HEK293T (cell line): ENCODE measurements at regions not wholly inside any gene's neighbourhood (a gene's known extent, or its start where the extent isn't known, plus 50 kb on each side); places are given as distances from the start of the nearest gene placed in this dataset.

Source experiments
- ARNT ChIP-seq: fragments of 450-650 bp; IDR thresholded peaks from 2 replicates; pipeline ENCODE4 v1.6.1; 2017; ENCODE audit warnings: mild to moderate bottlenecking
- BHLHE40 ChIP-seq: fragments of 450-650 bp; IDR thresholded peaks from 2 replicates; pipeline ENCODE4 v1.6.1; 2016; ENCODE audit warnings: mild to moderate bottlenecking, moderate library complexity, borderline replicate concordance
- ELF4 ChIP-seq: fragments of 450-650 bp; IDR thresholded peaks from 2 replicates; pipeline ENCODE4 v1.6.1; 2017; ENCODE audit warnings: antibody characterized with exemption
- FOXK2 ChIP-seq: fragments of 450-650 bp; IDR thresholded peaks from 2 replicates; pipeline ENCODE4 v1.6.1; 2016; ENCODE audit warnings: mild to moderate bottlenecking
- FOXM1 ChIP-seq: fragments of 450-650 bp; IDR thresholded peaks from 2 replicates; pipeline ENCODE4 v1.6.1; 2017; ENCODE audit warnings: mild to moderate bottlenecking, borderline replicate concordance
- NFRKB ChIP-seq: fragments of 450-650 bp; IDR thresholded peaks from 2 replicates; pipeline ENCODE4 v1.6.1; 2016; ENCODE audit warnings: mild to moderate bottlenecking, moderate library complexity
- SP1 ChIP-seq: fragments of 450-650 bp; IDR thresholded peaks from 2 replicates; pipeline ENCODE4 v1.6.1; 2017

- no peak for TF ChIP-seq FOXK2
- TF ChIP-seq BHLHE40, result no peak
- no peak for TF ChIP-seq ARNT
- TF ChIP-seq SP1, result no peak
- no peak for TF ChIP-seq ELF4
- no peak for TF ChIP-seq NFRKB
- no peak for TF ChIP-seq FOXM1
These were observed 401.4 kb upstream of the KLF4 start for GRCh38 chr9:107890921-107891465.
